KMS-11 (cell line): ENCODE measurements at regions not wholly inside any gene's neighbourhood (a gene's known extent, or its start where the extent isn't known, plus 50 kb on each side); places are given as distances from the start of the nearest gene placed in this dataset.

Experiments
- H2AFZ ChIP-seq: fragments of 200-600 bp; sonication (generic); 2 replicates; pipeline ENCODE4 v1.6.1; 2016; ENCODE audit warnings: antibody characterized with exemption, mixed run types, low read depth
- H3K27ac ChIP-seq: fragments of 200-600 bp; sonication (generic); 2 replicates; pipeline ENCODE4 v1.6.1; 2016; ENCODE audit warnings: mild to moderate bottlenecking, mixed run types
- H3K27me3 ChIP-seq: fragments of 200-600 bp; sonication (generic); 2 replicates; pipeline ENCODE4 v1.6.1; 2017; ENCODE audit warnings: mild to moderate bottlenecking, low read depth, mixed run types, moderate library complexity; ENCODE audit not compliant: insufficient read depth
- H3K36me3 ChIP-seq: fragments of 200-600 bp; sonication (generic); 2 replicates; pipeline ENCODE4 v1.6.1; 2017; ENCODE audit warnings: mild to moderate bottlenecking, mixed run types; ENCODE audit not compliant: insufficient read depth
- H3K4me1 ChIP-seq: fragments of 200-600 bp; sonication (generic); 2 replicates; pipeline ENCODE4 v1.6.1; 2016; ENCODE audit warnings: mild to moderate bottlenecking, low read depth, mixed run types; ENCODE audit not compliant: poor library complexity, severe bottlenecking
- H3K4me2 ChIP-seq: fragments of 200-600 bp; sonication (generic); 2 replicates; pipeline ENCODE4 v1.7.0; 2016; ENCODE audit warnings: mild to moderate bottlenecking, mixed run types
- H3K4me3 ChIP-seq: fragments of 200-600 bp; sonication (generic); IDR thresholded peaks from 2 replicates; pipeline ENCODE4 v1.6.1; 2017; ENCODE audit warnings: low read depth, low read length, mixed read lengths; ENCODE audit not compliant: insufficient read depth
- H3K79me2 ChIP-seq: fragments of 200-600 bp; sonication (generic); 2 replicates; pipeline ENCODE4 v1.6.1; 2016; ENCODE audit warnings: low read depth, mixed run types; ENCODE audit not compliant: insufficient read depth
- H3K9ac ChIP-seq: fragments of 200-600 bp; sonication (generic); 2 replicates; pipeline ENCODE4 v1.6.1; 2016; ENCODE audit warnings: mild to moderate bottlenecking, mixed run types
- H4K20me1 ChIP-seq: fragments of 200-600 bp; sonication (generic); 2 replicates; pipeline ENCODE4 v1.6.1; 2016; ENCODE audit warnings: mild to moderate bottlenecking, mixed run types; ENCODE audit not compliant: insufficient read depth
- CTCF ChIP-seq: fragments of 200-600 bp; sonication (generic); conservative IDR thresholded peaks from 2 replicates; pipeline ENCODE4 v1.6.1; 2017; ENCODE audit warnings: low read depth, mild to moderate bottlenecking, antibody characterized with exemption, low read length, moderate library complexity, mixed read lengths

- H3K4me2 ChIP-seq = no peak overlapping the region
- no peak overlapping the region for H3K27ac ChIP-seq
Measured at GRCh38 chr10:123537188-123537961, 128.8 kb upstream of the GPR26 start.

GRCh38 chr10:123538401-123539320 lies 127.5 kb upstream of the GPR26 start:
- Histone ChIP-seq H3K4me3 (no peak overlapping the region), H2AFZ (no peak overlapping the region), H3K79me2 (no peaks in the 10 kb centered on the region), H3K27me3 (no peaks in the 10 kb centered on the region), H3K4me1 (peaks cover 16% of the 10 kb centered on the region), H4K20me1 (no peaks in the 10 kb centered on the region), H3K36me3 (no peaks in the 10 kb centered on the region), H3K4me2 (no peak overlapping the region), H3K9ac (no peak overlapping the region), H3K27ac (no peak overlapping the region)
- TF ChIP-seq CTCF = no peak

More at GRCh38 chr10:123537188-123537961, 128.8 kb upstream of the GPR26 start:
- TF ChIP-seq CTCF = no peak
- Histone ChIP-seq H3K36me3 (no peaks in the 10 kb centered on the region), H3K4me3 (no peak overlapping the region), H3K27me3 (no peaks in the 10 kb centered on the region), H4K20me1 (no peaks in the 10 kb centered on the region), H2AFZ (no peak overlapping the region), H3K9ac (no peak overlapping the region), H3K79me2 (no peaks in the 10 kb centered on the region), H3K4me1 (peaks cover 16% of the 10 kb centered on the region)

GRCh38 chr10:123544986-123545385 lies 121.2 kb upstream of the GPR26 start:
- no peak overlapping the region for H3K4me3 ChIP-seq
- H3K27me3 ChIP-seq = no peaks in the 10 kb centered on the region
- no peak overlapping the region for H2AFZ ChIP-seq
- H3K27ac ChIP-seq = no peak overlapping the region
- no peaks in the 10 kb centered on the region for H3K4me1 ChIP-seq
- H3K9ac ChIP-seq = no peak overlapping the region
- no peaks in the 10 kb centered on the region for H4K20me1 ChIP-seq
- TF ChIP-seq CTCF = no peak
- no peak overlapping the region for H3K4me2 ChIP-seq
- no peaks in the 10 kb centered on the region for H3K36me3 ChIP-seq
- no peaks in the 10 kb centered on the region for H3K79me2 ChIP-seq

GRCh38 chr10:123548770-123549169 lies 117.4 kb upstream of the GPR26 start:
- Histone ChIP-seq H3K79me2 (no peaks in the 10 kb centered on the region), H3K4me3 (no peak overlapping the region), H3K9ac (no peak overlapping the region), H2AFZ (no peak overlapping the region), H3K27ac (no peak overlapping the region), H3K36me3 (no peaks in the 10 kb centered on the region), H4K20me1 (no peaks in the 10 kb centered on the region), H3K4me1 (no peaks in the 10 kb centered on the region), H3K27me3 (no peaks in the 10 kb centered on the region), H3K4me2 (no peak overlapping the region)
- no peak for TF ChIP-seq CTCF
